OCI-LY7 (cell line): ENCODE measurements at regions not wholly inside any gene's neighbourhood (a gene's known extent, or its start where the extent isn't known, plus 50 kb on each side); places are given as distances from the start of the nearest gene placed in this dataset.

Experiments
- CTCF ChIP-seq: fragments of 200-600 bp; sonication (generic); conservative IDR thresholded peaks from 2 replicates; pipeline ENCODE4 v1.5.1; 2014; ENCODE audit warnings: mild to moderate bottlenecking, antibody characterized with exemption, low read length, moderate library complexity, mixed read lengths
- EZH2phosphoT487 ChIP-seq: fragments of 200-600 bp; sonication (generic); IDR thresholded peaks from 2 replicates; pipeline ENCODE4 v1.6.1; 2018; ENCODE audit warnings: low read depth, borderline replicate concordance, mild to moderate bottlenecking, mixed run types, antibody characterized with exemption, low read length, moderate library complexity, mixed read lengths

GRCh38 chr14:97960436-97960835, 1163.3 kb downstream of the VRK1 start:
- TF ChIP-seq CTCF, result no peak
- no peak for TF ChIP-seq EZH2phosphoT487
